ENCODE measurements at regions not wholly inside any gene's neighbourhood (a gene's known extent, or its start where the extent isn't known, plus 50 kb on each side); places are given as distances from the start of the nearest gene placed in this dataset.
"Not testable (repeated sequence)": the region's sequence is repeated elsewhere in the genome, so short reads cannot be mapped to it uniquely, and the experiment has no call there.

- not testable (repeated sequence) for ATAC-seq
Observed at GRCh38 chr2:185591276-185591675, 147.3 kb upstream of the FSIP2 start.

- TF ChIP-seq CSRNP3 (CRISPR knock-in tag; IDR thresholded peaks at IDR 0.05) = no peak
- no peak for TF ChIP-seq ZNF565 (CRISPR knock-in tag; conservative IDR thresholded peaks at IDR 0.05; ENCODE audit: low read depth)
- TF ChIP-seq SNAI2 (CRISPR knock-in tag; IDR thresholded peaks at IDR 0.05) = no peak
- no peak for ATAC-seq
Observed at GRCh38 chr2:185607945-185608344, 130.7 kb upstream of the FSIP2 start.

GRCh38 chr2:185608799-185609198 lies 129.8 kb upstream of the FSIP2 start:
- ATAC-seq = peak; percentile 70
- no peak for TF ChIP-seq OSR1 (CRISPR knock-in tag; IDR thresholded peaks at IDR 0.05)
- no peak for TF ChIP-seq BACH2 (CRISPR knock-in tag; IDR thresholded peaks at IDR 0.05; ENCODE audit: borderline replicate concordance)

- TF ChIP-seq SNAI2 (CRISPR knock-in tag; IDR thresholded peaks at IDR 0.05) (no peak), ESRRG (CRISPR knock-in tag; IDR thresholded peaks at IDR 0.05) (no peak)
- no peak for ATAC-seq
Observed at GRCh38 chr2:185610301-185610700, 128.3 kb upstream of the FSIP2 start.

- no peak for TF ChIP-seq BACH2 (CRISPR knock-in tag; IDR thresholded peaks at IDR 0.05; ENCODE audit: borderline replicate concordance)
- no peak for ATAC-seq
Observed at GRCh38 chr2:185618625-185619024, 120.0 kb upstream of the FSIP2 start.

GRCh38 chr2:185625604-185626003 lies 113.0 kb upstream of the FSIP2 start:
- TF ChIP-seq RARB (CRISPR knock-in tag; IDR thresholded peaks at IDR 0.05) (no peak), ZNF8 (CRISPR knock-in tag; IDR thresholded peaks at IDR 0.05) (no peak), CREB5 (CRISPR knock-in tag; IDR thresholded peaks at IDR 0.05; ENCODE audit: low read depth) (no peak), ISL1 (CRISPR knock-in tag; IDR thresholded peaks at IDR 0.05) (no peak), TCF4 (CRISPR knock-in tag; IDR thresholded peaks at IDR 0.05; ENCODE audit: borderline replicate concordance) (no peak), ARNTL (CRISPR knock-in tag; IDR thresholded peaks at IDR 0.05; ENCODE audit: borderline replicate concordance, low read depth) (no peak), POU6F1 (CRISPR knock-in tag; IDR thresholded peaks at IDR 0.05; ENCODE audit: borderline replicate concordance, low read depth) (no peak), ZC3H10 (CRISPR knock-in tag; IDR thresholded peaks at IDR 0.05) (no peak), ZNF565 (CRISPR knock-in tag; conservative IDR thresholded peaks at IDR 0.05; ENCODE audit: low read depth) (no peak), PPARA (CRISPR knock-in tag; IDR thresholded peaks at IDR 0.05; ENCODE audit: borderline replicate concordance) (no peak), CSRNP3 (CRISPR knock-in tag; IDR thresholded peaks at IDR 0.05) (no peak), ZFP30 (CRISPR knock-in tag; IDR thresholded peaks at IDR 0.05) (no peak), ZFP3 (CRISPR knock-in tag; IDR thresholded peaks at IDR 0.05) (no peak), ZNF70 (CRISPR knock-in tag; IDR thresholded peaks at IDR 0.05) (no peak), GLIS3 (CRISPR knock-in tag; IDR thresholded peaks at IDR 0.05) (no peak), CSDC2 (CRISPR knock-in tag; IDR thresholded peaks at IDR 0.05) (no peak), SNAI2 (CRISPR knock-in tag; IDR thresholded peaks at IDR 0.05) (no peak), TSHZ2 (CRISPR knock-in tag; IDR thresholded peaks at IDR 0.05) (no peak), OSR1 (CRISPR knock-in tag; IDR thresholded peaks at IDR 0.05) (no peak)
- ATAC-seq = no peak

Data from SK-N-SH treated with all-trans-retinoic acid at 6 μM for 48 hours (cell line).